SIG-M5 (cell line): ENCODE measurements at regions not wholly inside any gene's neighbourhood (a gene's known extent, or its start where the extent isn't known, plus 50 kb on each side); places are given as distances from the start of the nearest gene placed in this dataset.
A peak's percentile ranks its signal among the peaks of the same experiment; 100 is the strongest.
"Not testable (repeated sequence)": the region's sequence is repeated elsewhere in the genome, so short reads cannot be mapped to it uniquely, and the experiment has no call there.

ENCODE experiments used
- DNase-seq: peaks from one replicate; lab custom pipeline; 2025; lab: John Stamatoyannopoulos, UW

- DNase-seq, result no peak
Measured at GRCh38 chr7:149633976-149634945, 136.7 kb upstream of the ZNF746 start.

- DNase-seq, result not testable (repeated sequence)
Measured at GRCh38 chr7:149628361-149629149, 130.9 kb upstream of the ZNF746 start.

GRCh38 chr7:149627911-149628310 lies 130.3 kb upstream of the ZNF746 start:
- no peak for DNase-seq

GRCh38 chr7:149626972-149627371 lies 129.4 kb upstream of the ZNF746 start:
- DNase-seq, result no peak

- no peak for DNase-seq
Measured at GRCh38 chr7:149625947-149626392, 128.4 kb upstream of the ZNF746 start.

GRCh38 chr7:149625340-149625946 lies 127.8 kb upstream of the ZNF746 start:
- peak; percentile 31 for DNase-seq

- DNase-seq, result peak; percentile 20
Measured at GRCh38 chr7:149624419-149625339, 127.1 kb upstream of the ZNF746 start.

GRCh38 chr7:149624006-149624405 lies 126.4 kb upstream of the ZNF746 start:
- DNase-seq, result no peak

GRCh38 chr7:149623262-149623997 lies 125.8 kb upstream of the ZNF746 start:
- not testable (repeated sequence) for DNase-seq

GRCh38 chr7:149622444-149623210 lies 125.0 kb upstream of the ZNF746 start:
- DNase-seq, result no peak

- DNase-seq, result no peak
Measured at GRCh38 chr7:149621776-149622175, 124.2 kb upstream of the ZNF746 start.

- DNase-seq, result no peak
Measured at GRCh38 chr7:149620961-149621360, 123.4 kb upstream of the ZNF746 start.

- no peak for DNase-seq
Measured at GRCh38 chr7:149616898-149617297, 119.3 kb upstream of the ZNF746 start.

- DNase-seq, result no peak
Measured at GRCh38 chr7:149615690-149616270, 118.2 kb upstream of the ZNF746 start.

GRCh38 chr7:149610441-149611011 lies 112.9 kb upstream of the ZNF746 start:
- no peak for DNase-seq

GRCh38 chr7:149608168-149608567 lies 110.6 kb upstream of the ZNF746 start:
- DNase-seq, result no peak

- no peak for DNase-seq
Measured at GRCh38 chr7:149607683-149608082, 110.1 kb upstream of the ZNF746 start.

GRCh38 chr7:149606826-149607225 lies 109.2 kb upstream of the ZNF746 start:
- DNase-seq, result no peak

GRCh38 chr7:149605696-149606095 lies 108.1 kb upstream of the ZNF746 start:
- DNase-seq, result no peak
